Hepatocyte (in vitro differentiated cells): ENCODE measurements at regions not wholly inside any gene's neighbourhood (a gene's known extent, or its start where the extent isn't known, plus 50 kb on each side); places are given as distances from the start of the nearest gene placed in this dataset.
"Not testable (repeated sequence)": the region's sequence is repeated elsewhere in the genome, so short reads cannot be mapped to it uniquely, and the experiment has no call there.

ENCODE experiments used
- CTCF ChIP-seq: fragments of 200-600 bp; sonication (generic); IDR thresholded peaks from 2 replicates; pipeline ENCODE4 v1.5.1; 2016; ENCODE audit warnings: antibody characterized with exemption, mild to moderate bottlenecking; ENCODE audit not compliant: poor library complexity
- EZH2phosphoT487 ChIP-seq: fragments of 200-600 bp; sonication (generic); IDR thresholded peaks from one replicate; pipeline ENCODE4 v1.6.1; 2018; ENCODE audit warnings: antibody characterized with exemption, mild to moderate bottlenecking, low read depth, moderate library complexity; ENCODE audit not compliant: unreplicated experiment, severe bottlenecking

GRCh38 chr1:149354579-149354978 is 120.3 kb upstream of the NBPF19 start:
- TF ChIP-seq CTCF, EZH2phosphoT487: not testable (repeated sequence)
